Right atrium auricular region (tissue), 2 donors: ENCODE measurements at regions not wholly inside any gene's neighbourhood (a gene's known extent, or its start where the extent isn't known, plus 50 kb on each side); places are given as distances from the start of the nearest gene placed in this dataset.

Experiments
- DNase-seq: peaks from one replicate; pipeline ENCODE4 v3.0.0-alpha.2; 2019; ENCODE audit warnings: low spot score
- H3K27ac ChIP-seq, 2 donors: fragments of 200-600 bp; sonication (generic); 1 replicate in 1 of 2; 2 replicates in 1 of 2; pipeline ENCODE4 v1.5.1; 2016 to 2019
- H3K27me3 ChIP-seq, 2 donors: fragments of 200-600 bp; sonication (generic); one replicate each; pipeline versions ENCODE4 v1.5.1 to v1.6.0; 2017 to 2019
- H3K36me3 ChIP-seq: fragments of 200-600 bp; sonication (generic); one replicate; pipeline ENCODE4 v1.5.1; 2016
- H3K4me1 ChIP-seq, 2 donors: fragments of 200-600 bp; sonication (generic); one replicate each; pipeline versions ENCODE4 v1.5.1 to v1.6.0; 2017 to 2019
- H3K4me3 ChIP-seq, 2 donors: fragments of 200-600 bp; sonication (generic); 1 replicate in 1 of 2; 2 replicates in 1 of 2; pipeline ENCODE4 v1.5.1; 2017 to 2019; ENCODE audit warnings: mild to moderate bottlenecking in 1 of 2, moderate library complexity in 1 of 2
- H3K9me3 ChIP-seq, 2 donors: fragments of 200-600 bp; sonication (generic); one replicate each; pipeline ENCODE4 v1.5.1; 2019
- CTCF ChIP-seq, 2 donors: fragments of 200-600 bp; sonication (generic); IDR thresholded peaks; one replicate each; pipeline ENCODE4 v1.5.1; 2019; ENCODE audit warnings: antibody characterized with exemption in 2 of 2

GRCh38 chr14:81884382-81884781 is 350.7 kb upstream of the SEL1L start:
- H3K27me3 ChIP-seq = no peaks in the 10 kb centered on the region
- no peak overlapping the region for H3K27ac ChIP-seq
- no peak overlapping the region for H3K4me3 ChIP-seq
- no peaks in the 10 kb centered on the region for H3K4me1 ChIP-seq
- DNase-seq = no peak
- no peak for TF ChIP-seq CTCF (IDR thresholded peaks at IDR 0.05)
- H3K36me3 ChIP-seq = no peaks in the 10 kb centered on the region
- H3K9me3 ChIP-seq = no peaks in the 10 kb centered on the region

- no peaks in the 10 kb centered on the region for H3K27me3 ChIP-seq
- no peaks in the 10 kb centered on the region for H3K36me3 ChIP-seq
- TF ChIP-seq CTCF (IDR thresholded peaks at IDR 0.05) = no peak
- no peaks in the 10 kb centered on the region for H3K9me3 ChIP-seq
- no peak overlapping the region for H3K4me3 ChIP-seq
- H3K27ac ChIP-seq = no peak overlapping the region
- no peak for DNase-seq
- H3K4me1 ChIP-seq = no peaks in the 10 kb centered on the region
Measured at GRCh38 chr14:81886588-81886987, 352.9 kb upstream of the SEL1L start.

GRCh38 chr14:81889529-81889928 is 355.9 kb upstream of the SEL1L start:
- no peak overlapping the region for H3K4me3 ChIP-seq
- no peaks in the 10 kb centered on the region for H3K9me3 ChIP-seq
- no peak overlapping the region for H3K27ac ChIP-seq
- H3K4me1 ChIP-seq = no peaks in the 10 kb centered on the region
- no peaks in the 10 kb centered on the region for H3K36me3 ChIP-seq
- H3K27me3 ChIP-seq = no peaks in the 10 kb centered on the region
- TF ChIP-seq CTCF (IDR thresholded peaks at IDR 0.05) = no peak
- DNase-seq = no peak

- H3K9me3 ChIP-seq = no peaks in the 10 kb centered on the region
- no peak overlapping the region for H3K4me3 ChIP-seq
- DNase-seq = no peak
- no peak overlapping the region for H3K27ac ChIP-seq
- H3K36me3 ChIP-seq = no peaks in the 10 kb centered on the region
- no peaks in the 10 kb centered on the region for H3K27me3 ChIP-seq
- H3K4me1 ChIP-seq = no peaks in the 10 kb centered on the region
- no peak for TF ChIP-seq CTCF (IDR thresholded peaks at IDR 0.05)
Measured at GRCh38 chr14:81890020-81890419, 356.4 kb upstream of the SEL1L start.

GRCh38 chr14:81903477-81903876 is 369.8 kb upstream of the SEL1L start:
- Histone ChIP-seq H3K36me3 (no peaks in the 10 kb centered on the region), H3K4me3 (no peak overlapping the region), H3K27ac (no peak overlapping the region)

More at GRCh38 chr14:81903477-81903876, 369.8 kb upstream of the SEL1L start:
- Histone ChIP-seq H3K4me1 (no peaks in the 10 kb centered on the region), H3K27me3 (no peaks in the 10 kb centered on the region), H3K9me3 (peaks cover 0 to 24% of the 10 kb centered on the region in 2 donors)
- TF ChIP-seq CTCF (IDR thresholded peaks at IDR 0.05) = no peak
- DNase-seq = no peak
